Sigmoid colon (tissue), 4 donors: ENCODE measurements at regions not wholly inside any gene's neighbourhood (a gene's known extent, or its start where the extent isn't known, plus 50 kb on each side); places are given as distances from the start of the nearest gene placed in this dataset.

Source experiments
- POLR2A ChIP-seq, 2 donors: fragments of 450-650 bp; IDR thresholded peaks; one replicate each; pipeline ENCODE4 v1.6.1; 2016; ENCODE audit warnings: antibody characterized with exemption in 2 of 2, mild to moderate bottlenecking in 2 of 2, moderate library complexity in 2 of 2
- POLR2AphosphoS5 ChIP-seq, 4 donors: sonication (generic); formaldehyde crosslinking; IDR thresholded peaks; one replicate each; pipeline ENCODE4 v1.6.1; 2017; ENCODE audit warnings: antibody characterized with exemption in 4 of 4
- TF ChIP-seq, protein P1 (sequence below), 4 experiments: fragments of 450-650 bp in 3 of 4; fragments of 200-600 bp in 1 of 4; IDR thresholded peaks; one replicate each; pipeline ENCODE4 v1.5.1; 2016 to 2019; ENCODE audit warnings: antibody characterized with exemption in 4 of 4, mild to moderate bottlenecking in 3 of 4, moderate library complexity in 2 of 4

DNA sequence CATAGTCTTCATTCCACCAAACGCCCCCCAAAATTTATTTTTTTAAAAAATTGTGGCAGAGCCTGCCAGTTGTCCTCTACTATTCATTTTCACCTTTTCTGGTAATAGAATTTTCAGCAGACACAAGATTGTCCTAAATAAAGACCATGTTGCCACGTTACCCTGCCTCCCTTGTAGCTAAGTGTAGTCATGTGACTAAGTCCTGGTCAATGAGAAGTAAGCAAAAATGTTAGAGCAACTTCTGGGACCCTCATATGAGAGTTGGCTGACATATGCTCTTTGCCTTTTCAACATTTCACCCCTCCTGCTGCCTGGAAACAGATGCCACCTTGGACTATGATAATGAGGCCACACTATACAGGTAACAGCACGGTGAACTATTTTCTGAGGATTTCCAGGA lies 203.1 kb downstream of the PIK3R1 start:
- TF ChIP-seq, protein P1, sequence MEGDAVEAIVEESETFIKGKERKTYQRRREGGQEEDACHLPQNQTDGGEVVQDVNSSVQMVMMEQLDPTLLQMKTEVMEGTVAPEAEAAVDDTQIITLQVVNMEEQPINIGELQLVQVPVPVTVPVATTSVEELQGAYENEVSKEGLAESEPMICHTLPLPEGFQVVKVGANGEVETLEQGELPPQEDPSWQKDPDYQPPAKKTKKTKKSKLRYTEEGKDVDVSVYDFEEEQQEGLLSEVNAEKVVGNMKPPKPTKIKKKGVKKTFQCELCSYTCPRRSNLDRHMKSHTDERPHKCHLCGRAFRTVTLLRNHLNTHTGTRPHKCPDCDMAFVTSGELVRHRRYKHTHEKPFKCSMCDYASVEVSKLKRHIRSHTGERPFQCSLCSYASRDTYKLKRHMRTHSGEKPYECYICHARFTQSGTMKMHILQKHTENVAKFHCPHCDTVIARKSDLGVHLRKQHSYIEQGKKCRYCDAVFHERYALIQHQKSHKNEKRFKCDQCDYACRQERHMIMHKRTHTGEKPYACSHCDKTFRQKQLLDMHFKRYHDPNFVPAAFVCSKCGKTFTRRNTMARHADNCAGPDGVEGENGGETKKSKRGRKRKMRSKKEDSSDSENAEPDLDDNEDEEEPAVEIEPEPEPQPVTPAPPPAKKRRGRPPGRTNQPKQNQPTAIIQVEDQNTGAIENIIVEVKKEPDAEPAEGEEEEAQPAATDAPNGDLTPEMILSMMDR (IDR thresholded peaks at IDR 0.05), result no peak
- TF ChIP-seq POLR2A (IDR thresholded peaks at IDR 0.05) (no peak), POLR2AphosphoS5 (IDR thresholded peaks at IDR 0.05) (no peak)
